NK-92 treated with Interleukin-12 subunit alpha and Interleukin-12 subunit beta, amount 100 ng/mL, for 24 hours (cell line): ENCODE measurements at regions not wholly inside any gene's neighbourhood (a gene's known extent, or its start where the extent isn't known, plus 50 kb on each side); places are given as distances from the start of the nearest gene placed in this dataset.
A peak's percentile ranks its signal among the peaks of the same experiment; 100 is the strongest.
"Not testable (repeated sequence)": the region's sequence is repeated elsewhere in the genome, so short reads cannot be mapped to it uniquely, and the experiment has no call there.

Experiments used
- DNase-seq: peaks from one replicate; lab custom pipeline; 2025; lab: John Stamatoyannopoulos, UW

DNA sequence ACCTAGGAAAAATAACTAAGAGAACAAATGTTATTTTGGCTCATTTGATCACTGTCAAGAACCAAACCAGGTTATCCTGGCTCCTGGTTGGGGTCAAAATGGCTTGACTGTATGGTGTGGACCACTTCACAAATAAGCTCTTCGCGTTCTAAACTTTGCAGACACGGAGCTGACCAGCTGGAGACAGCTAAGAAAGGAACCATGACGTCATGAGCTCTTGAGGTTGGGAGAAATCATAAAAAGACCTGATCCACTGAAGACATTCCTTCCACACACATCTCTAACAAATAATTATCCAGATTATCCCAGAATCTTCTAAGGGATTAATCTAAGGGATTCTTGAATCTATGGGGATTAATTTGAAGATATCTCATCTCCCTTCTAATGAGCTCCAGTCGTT is 321.5 kb upstream of the IGF1R start:
- DNase-seq: no peak

DNA sequence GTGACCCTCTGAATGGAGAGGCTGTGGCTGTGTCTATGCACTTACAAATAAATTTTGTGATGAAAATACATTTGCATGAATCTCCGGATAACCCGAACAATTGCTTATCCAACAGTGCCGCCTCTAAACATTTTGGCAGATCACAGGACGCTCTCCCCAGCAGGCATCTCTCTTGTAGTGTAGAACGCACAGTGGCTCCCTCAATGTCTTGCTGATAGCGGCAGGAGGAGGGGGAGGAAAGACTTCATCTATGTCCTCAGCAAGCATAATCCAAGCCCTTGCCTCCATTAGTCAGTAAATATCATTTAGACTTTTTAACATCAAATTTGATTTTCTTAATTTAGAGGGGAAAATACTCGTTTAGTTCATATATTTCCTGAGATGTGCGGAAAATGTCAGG is 318.1 kb upstream of the IGF1R start:
- no peak for DNase-seq

DNA sequence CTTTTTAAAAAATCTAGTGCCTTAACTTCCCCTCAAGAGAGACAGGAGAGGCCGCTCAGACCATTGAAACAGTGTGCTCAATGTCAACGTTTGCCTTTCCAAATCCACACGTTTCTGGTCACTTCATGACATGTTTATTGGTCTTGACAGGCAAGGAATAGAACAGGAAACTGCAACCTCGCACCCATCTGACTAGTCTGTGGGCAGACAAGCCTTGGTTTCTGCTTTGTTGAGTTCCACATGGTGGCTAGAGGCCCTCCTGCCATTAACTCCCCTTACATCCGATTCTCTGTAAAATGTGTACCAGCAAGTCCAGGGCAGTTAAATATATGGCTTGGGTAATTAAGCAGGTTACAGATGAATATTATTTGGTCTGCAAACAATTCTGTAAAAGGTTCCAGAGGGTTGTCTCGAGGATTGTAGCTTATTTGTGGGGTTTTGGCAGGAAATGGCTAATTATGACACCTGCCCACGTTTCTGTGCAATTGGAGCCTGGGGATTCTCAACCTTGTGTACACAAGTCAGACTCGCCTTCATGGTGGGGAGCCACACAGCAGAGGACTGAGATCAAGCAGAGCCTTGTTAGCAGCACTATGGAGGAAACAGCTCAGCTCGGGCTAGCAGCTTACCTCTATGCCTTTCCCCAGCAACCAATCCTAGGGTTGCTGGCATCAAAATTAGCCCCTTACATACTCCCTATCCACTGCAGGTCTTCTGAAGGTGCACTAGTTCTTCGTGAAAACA is 317.5 kb upstream of the IGF1R start:
- peak; percentile 63 for DNase-seq

DNA sequence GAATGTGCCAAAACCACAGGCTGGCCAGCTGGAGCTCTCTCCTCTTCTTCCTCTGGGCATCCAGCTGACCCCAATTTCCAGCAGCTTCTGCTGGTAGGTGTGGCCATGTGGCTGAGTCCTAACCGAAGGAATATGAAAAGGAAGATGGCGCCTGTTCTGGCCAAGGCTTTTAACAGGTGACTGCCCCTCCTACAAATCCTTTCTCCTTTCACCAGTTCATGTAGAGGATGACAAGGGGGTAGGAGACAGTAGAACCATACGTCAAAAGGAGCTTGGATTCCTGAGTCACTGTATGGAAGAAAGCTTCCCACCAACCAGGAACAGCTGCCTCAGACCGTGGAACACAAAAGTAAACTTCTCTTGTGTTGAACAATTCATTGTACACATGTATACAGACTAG is 316.7 kb upstream of the IGF1R start:
- no peak for DNase-seq

DNA sequence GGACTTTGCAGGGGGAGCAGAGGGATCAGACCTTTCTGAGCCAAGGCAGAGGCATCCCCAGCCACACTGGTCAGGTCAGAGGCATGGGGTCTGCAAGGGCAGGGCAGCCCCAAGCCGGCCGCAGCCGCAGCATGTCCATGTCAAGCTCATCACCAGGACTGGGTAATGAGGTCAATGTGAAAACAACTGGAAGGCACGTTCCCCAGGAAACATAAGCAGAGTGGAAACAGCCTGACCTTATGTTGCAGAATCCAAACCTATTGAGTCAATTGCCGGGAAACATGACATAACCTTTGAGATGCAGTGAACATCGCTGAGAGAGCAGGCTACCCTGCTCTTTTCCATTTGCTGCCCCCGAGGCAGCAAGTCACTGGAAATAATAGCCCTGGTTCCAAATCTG is 315.1 kb upstream of the IGF1R start:
- no peak for DNase-seq

DNA sequence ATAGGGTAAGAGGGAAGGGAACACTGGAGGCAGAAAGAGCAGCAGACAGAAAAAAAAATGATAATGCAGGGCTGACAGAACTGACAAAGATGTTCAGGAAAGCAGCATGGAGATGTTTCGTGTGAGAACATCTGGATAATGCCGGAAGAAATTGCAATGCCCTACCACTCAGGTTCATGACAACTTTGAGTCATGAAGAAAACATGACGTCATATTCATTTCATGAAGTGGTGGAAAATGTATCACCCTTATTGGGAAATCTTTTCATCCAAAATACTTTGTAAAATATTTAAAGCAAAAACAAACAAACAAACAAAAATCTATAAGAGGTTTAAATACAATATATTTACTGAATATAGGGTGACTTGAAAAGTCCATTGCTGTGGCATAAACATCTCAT is 305.4 kb upstream of the IGF1R start:
- DNase-seq: no peak

DNA sequence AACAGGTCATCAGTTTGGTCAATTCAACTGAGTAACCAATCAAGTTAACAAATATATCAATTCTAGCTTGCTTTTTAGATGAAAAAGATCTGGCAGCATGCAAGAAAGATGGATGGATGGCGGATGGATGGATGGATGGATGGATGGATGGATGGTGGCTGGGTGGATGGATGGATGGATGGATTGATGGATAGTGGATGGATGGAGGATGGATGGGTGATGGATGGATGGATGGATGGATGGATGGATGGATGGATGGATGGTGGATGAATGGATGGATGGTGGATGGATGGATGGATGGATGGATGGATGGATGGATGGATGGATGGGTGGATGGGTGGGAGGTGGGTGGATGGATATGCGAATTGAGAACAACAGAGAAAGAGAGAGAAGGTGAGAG is 303.7 kb upstream of the IGF1R start:
- DNase-seq: no peak

DNA sequence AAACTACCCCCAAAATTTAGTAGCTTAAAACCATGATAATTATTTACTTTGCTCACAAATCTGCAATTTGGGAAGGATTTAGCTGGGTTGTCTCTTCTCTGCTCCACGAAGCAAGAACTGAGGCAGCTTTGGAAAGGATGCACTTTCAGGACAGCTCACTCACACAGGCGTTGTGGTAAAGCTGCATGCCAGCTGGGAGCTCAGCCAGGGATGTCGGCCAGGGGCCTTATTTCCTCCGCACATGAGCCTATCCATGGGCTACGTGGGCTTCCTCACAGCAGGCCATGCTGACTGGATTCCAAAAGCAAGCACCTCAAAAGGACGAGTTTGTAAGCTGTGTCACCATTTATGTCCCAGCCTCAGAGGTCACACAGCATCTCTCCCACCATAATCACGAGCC is 301.3 kb upstream of the IGF1R start:
- DNase-seq: no peak

DNA sequence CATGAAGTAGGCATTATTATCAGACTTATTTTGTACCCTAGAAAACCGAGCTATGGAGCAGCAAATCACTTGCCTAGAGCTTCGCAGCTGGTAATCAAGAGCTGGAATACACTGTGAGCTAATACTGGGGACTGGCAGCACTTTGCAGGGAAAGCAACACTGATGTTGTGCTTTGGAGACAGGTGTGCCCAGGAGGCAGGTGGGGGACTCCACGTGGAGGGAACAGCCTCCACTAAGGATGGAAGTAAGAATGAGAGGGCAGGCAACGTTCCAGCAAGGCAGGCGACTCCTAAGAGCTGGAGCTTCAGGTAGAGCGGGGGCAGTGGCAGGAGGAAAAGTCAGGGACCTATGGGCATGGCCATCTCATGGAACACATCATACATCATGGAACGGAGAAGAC is 300.5 kb upstream of the IGF1R start:
- no peak for DNase-seq

DNA sequence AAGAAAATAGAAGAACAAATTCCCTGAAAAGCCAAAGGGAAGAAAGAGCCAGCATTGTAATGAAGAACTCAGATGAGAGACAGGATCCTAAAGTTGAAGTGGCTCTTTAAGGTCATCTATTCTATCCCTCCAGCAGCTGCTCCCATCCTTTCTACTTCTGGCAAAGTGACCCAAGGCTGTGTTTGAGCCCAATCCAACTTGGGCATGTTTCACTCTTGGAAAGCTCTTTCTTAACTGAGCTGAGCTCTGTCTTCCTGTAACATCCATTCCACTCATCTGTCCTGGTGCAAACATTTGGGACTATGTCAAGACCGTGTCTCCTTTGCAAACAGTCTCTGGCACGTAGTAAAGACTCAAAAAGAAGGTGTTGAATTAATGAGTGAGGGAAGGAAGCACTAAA is 298.1 kb upstream of the IGF1R start:
- no peak for DNase-seq

DNA sequence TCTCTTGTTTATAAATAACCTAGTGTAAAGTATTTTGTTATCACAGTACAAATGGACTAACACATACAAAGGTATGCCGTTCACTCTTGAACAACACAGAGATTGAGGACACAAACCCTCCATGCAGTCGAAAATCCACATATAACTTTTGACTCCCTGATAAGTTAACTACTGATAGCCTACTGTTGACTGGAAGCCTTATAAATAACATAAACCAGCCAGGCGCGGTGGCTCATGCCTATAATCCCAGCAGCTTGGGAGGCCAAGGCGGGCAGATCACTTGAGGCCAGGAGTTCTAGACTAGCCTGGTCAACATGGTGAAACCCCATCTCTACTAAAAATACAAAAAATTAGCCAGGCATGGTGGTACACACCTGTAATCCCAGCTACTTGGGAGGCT is 290.1 kb upstream of the IGF1R start:
- DNase-seq: not testable (repeated sequence)

DNA sequence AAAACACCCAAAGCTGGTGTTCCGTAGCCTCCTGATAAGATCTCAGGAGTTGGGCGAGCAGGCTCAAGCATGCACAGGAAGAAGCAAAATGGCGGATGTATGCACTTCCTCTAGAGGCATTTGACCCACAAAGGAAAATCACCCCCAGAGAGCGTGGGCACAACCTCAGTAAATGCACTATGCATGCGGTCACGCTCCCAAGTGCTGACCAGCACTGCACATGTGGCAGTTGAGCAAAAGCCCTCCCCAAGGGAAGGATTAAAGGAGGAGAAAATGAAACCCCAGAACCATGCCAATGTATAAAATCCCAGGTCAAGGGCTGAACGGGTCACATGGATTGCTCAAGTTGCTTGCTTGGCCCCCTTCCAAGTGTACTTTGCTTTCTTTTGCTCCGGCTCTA is 289.4 kb upstream of the IGF1R start:
- DNase-seq: no peak

DNA sequence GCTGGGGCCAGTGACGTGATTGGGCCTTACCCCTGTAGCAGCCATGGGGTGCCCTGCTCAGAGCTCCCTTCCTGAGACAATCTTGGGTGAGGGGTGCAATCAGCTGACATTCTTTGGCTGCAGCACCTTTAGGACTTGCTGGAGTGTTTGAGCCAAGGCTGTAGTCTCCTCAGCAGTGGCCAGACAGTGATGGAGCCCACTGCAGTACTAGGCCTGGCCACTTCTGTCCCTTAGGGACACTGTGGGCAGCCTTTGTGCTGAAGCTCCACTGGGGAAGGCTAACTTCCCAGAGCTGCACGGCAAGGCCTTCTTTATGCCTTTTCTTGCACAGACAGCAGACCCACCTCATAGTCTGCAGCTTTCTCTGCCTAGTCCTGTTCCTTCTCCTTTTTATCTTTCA is 284.9 kb upstream of the IGF1R start:
- DNase-seq: no peak

DNA sequence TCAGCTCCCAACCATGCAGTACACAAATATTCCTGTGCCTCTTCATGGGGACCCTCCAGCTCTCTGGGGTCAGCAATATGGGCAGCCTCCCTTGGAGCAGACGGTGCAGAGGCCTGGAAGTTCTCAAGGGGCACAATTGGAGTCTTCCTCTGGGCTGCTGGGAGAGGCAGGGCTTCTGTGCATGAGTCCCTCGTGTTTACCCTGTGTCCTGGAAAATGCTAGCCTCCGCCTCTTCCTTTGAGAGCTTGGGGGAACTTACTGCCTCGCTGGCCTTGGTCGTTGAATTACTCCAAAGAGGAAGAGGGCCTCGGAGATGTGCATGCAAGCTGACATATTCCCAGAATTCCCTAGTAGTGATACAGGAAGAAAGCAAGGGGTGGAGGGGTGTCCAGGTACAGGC is 284.4 kb upstream of the IGF1R start:
- no peak for DNase-seq

DNA sequence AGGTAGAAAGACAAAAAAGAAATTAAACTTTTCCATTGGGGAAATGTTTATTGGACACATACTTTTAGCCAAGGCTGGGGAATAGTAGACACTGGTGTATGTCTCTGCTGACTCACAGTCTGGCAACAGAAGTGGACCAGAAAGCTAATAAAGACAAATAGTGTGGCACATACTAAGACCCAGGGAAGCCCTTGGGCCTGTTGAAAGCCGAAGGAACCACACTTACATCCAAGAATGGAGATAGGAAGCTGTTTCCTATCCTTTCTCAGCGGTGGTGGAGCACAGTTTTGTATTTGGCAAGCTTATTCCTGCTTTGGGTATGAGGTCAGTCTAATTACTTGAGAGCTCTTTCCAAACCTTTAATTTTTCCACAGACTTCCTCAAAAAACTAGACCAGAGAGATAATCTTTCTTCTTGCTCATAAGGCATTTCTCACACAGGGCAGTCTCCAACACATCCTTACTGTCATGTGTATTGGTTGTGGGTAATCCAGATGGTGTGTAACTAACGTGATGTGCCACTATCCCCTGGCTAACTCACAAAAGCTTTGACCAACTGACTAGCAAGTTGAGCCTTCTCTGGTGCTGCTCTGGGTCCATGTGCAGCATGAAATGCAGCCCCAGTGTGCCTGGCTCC is 279.1 kb upstream of the IGF1R start:
- DNase-seq: no peak

DNA sequence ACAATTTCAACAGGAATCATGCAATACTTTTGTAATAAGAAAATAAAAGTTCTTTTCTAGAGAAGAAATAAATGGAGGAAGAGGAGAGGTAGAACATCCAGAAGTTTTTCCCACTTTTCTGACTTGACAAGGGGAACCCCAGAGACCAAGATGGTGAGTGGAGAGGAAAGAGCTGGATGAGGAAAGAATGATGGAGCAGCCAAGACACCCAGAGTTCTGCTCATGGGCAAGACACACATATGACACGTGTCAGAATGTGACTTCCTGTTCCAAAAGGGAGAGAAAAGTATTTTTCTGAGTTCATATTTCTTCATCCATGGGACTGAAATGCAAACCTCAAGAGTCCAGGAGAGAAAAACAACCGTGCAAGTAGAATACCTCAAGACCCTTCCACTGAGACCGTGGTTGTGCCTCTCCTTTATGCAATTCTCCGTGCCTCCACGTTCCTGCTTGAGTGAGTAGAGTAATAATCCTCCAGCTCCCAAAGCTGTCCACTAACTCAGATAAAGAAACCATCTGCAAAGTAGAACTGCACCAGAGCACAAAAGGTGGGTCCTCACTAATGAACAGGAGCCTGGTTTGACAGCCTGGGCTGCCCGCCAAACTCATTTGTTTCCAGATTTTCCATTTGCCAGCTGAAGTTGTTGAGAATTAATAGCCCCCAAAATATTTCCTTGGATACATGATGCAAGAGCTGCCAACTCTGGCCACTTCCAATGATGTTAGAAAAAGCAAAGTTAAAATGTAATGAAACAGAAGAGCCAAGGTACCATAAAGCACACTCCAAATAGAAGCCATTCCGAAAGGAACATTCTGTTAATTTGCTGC is 272.6 kb upstream of the IGF1R start:
- no peak for DNase-seq

DNA sequence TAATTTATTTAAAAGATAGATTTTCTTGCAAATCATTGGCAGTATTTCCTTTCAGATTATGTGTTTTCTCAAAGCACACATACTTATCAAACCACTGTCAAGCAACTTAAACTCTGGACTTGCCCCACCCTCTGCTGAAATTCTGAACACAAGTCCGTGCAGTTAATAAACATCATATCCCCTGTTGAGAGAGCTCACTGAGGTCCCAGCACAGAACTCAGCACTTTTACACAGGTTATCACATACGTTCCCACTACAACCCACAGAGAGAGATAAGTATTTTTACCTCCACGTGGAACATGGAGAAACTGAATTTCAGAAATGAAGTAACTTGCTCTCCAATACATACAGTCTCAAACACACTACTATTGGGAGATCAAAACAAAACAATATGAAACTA is 267.6 kb upstream of the IGF1R start:
- no peak for DNase-seq

DNA sequence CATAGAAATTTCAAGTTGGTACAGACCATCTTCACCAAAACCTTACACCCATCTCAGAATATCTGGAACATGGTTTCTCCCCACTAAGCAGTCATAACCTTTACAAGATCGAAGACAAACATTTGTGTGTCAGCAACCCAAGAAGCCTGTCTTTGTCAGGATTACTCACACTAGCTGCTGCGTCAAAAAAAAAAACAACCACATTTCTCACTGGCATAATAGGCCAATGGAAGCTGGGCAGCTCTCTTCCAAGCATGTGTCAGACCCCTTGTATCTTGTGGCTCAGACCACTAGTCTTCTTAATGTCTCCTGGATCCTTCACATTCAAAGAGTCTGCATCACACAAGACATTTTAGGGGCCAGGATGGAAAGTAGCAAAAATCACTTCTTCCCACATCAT is 266.9 kb upstream of the IGF1R start:
- DNase-seq: no peak

DNA sequence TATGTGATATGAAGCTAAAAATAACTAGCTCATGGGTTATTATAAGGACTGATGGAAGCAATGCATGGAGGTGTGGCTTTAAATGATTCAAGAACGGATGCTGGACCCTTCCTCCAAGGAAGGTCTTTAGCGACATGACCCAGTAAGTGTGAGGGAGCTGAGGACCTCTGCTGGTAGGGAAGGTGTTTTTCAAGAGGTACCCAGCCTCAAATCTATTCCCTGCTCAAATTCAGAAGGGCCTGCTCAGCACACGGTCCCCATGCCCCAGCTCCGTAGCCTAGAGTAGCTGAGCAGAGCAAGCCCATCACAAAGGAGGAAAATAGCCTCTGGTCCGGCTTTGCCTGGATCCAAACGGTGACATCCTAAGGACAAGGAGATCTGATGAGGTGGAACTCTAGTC is 266.2 kb upstream of the IGF1R start:
- DNase-seq: no peak

DNA sequence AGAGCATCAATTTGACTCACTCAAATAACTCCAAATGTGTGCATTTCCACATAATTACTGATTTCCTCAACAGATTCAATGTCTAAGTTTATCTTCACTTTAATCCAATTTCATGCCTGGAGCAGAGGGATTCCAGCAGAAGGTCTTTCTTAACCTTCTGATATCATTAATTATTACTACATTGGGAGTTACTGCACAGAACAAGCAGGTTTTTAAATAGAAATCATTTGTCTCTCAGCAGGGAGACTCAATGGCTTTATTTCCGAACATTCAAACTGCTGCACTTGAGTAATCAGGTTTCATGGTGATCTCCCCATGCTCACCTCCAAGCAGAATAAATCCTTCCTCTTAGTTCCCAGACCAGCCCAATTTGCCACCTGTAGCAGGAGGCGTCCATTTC is 264.8 kb upstream of the IGF1R start:
- no peak for DNase-seq

DNA sequence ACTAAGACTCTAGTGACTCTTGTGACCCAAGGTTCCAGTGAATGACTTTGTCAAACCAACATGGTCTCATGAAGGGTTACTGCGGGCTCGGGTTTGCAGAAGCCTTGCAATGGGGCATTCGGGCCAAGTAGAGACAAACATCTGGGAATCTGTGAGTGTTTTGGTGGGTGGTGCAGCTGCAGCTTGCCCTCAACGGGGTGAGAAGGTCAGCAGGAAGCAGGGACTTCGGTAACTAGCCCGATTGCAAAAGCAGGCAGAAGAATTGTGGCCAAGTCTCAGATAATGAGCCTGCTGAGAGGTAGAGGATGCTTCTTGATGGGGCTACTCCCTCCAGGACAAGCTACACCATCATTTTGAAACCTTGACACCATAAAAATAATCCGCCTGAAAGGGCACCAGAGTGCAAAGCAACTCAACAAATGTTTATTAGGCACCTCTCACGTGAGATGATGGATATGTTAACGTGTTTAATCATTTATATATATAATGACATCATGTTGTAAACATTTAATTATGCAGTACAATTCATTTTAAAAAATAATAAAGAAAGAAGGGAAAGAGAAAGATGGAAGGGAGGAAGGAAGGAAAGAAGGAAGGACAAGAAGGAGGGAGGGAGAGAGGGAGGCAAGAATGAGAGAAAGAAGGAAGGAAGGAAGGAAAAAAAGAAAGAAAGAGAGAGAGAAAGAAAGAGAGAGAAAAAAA is 263.9 kb upstream of the IGF1R start:
- no peak for DNase-seq

DNA sequence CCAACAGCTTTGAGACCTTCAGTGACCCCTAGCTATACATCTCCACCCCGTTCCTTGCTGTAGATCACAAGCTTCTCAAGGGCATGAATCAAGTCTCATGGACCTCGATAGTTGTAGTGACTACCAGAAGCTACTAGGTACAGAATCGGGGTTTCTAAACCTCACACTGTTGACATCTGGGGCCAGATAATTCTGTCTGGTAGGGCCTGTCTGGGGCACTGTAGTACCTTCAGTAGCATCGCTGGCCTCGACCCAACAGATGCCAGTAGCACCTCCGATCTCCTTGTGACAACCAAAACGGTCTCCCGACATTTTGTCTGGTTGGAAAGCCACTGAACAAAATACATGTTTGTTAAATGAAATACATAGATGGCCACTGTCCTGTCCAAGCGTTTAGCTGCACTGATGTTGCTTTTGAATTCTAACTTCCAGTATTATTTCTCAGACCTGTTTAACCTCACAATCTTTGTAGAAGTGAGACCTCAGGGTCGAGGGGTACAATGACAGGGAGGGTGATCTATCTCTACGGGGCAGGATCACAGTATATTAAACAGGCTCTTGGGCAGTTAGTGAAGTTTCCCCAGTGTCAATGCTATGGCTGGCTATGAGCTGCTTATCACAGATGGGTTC is 262.5 kb upstream of the IGF1R start:
- DNase-seq: no peak
